GM23338 (cell line): ENCODE measurements at regions not wholly inside any gene's neighbourhood (a gene's known extent, or its start where the extent isn't known, plus 50 kb on each side); places are given as distances from the start of the nearest gene placed in this dataset.

Experiments used
- ATAC-seq: fragments of 200-7000 bp; cut with Tn5 transposase; 3 replicates; pipeline ENCODE4 v1.9.1; 2020
- DNase-seq: peaks from one replicate; pipeline ENCODE4 v3.0.0-alpha.2; 2015; ENCODE audit warnings: low spot score
- H2AFZ ChIP-seq: fragments of 200-600 bp; sonication (generic); 2 replicates; pipeline ENCODE4 v1.8.0; 2016; ENCODE audit warnings: antibody characterized with exemption, mild to moderate bottlenecking, moderate library complexity
- H3F3A ChIP-seq: fragments of 200-600 bp; sonication (generic); replicated peaks from 2 replicates; pipeline ENCODE4 v1.8.0; 2017; ENCODE audit warnings: antibody characterized with exemption, mixed run types, low read depth
- H3K27ac ChIP-seq: fragments of 200-600 bp; sonication (generic); 2 replicates; pipeline ENCODE4 v1.6.1; 2016; ENCODE audit warnings: low read depth
- H3K27me3 ChIP-seq: fragments of 200-600 bp; sonication (generic); 2 replicates; pipeline ENCODE4 v1.8.0; 2016; ENCODE audit warnings: mild to moderate bottlenecking, mixed run types, moderate library complexity; ENCODE audit not compliant: insufficient read depth
- H3K36me3 ChIP-seq: fragments of 200-600 bp; sonication (generic); 2 replicates; pipeline ENCODE4 v1.8.0; 2016; ENCODE audit warnings: mild to moderate bottlenecking; ENCODE audit not compliant: insufficient read depth
- H3K4me1 ChIP-seq: fragments of 200-600 bp; sonication (generic); 2 replicates; pipeline ENCODE4 v1.8.0; 2016; ENCODE audit warnings: mild to moderate bottlenecking, moderate library complexity; ENCODE audit not compliant: insufficient read depth
- H3K4me2 ChIP-seq: fragments of 200-600 bp; sonication (generic); 2 replicates; pipeline ENCODE4 v1.7.1; 2017; ENCODE audit warnings: mixed run types
- H3K4me3 ChIP-seq: fragments of 200-600 bp; sonication (generic); 2 replicates; pipeline ENCODE4 v1.6.1; 2016; ENCODE audit warnings: mixed run types
- H3K79me2 ChIP-seq: fragments of 200-600 bp; sonication (generic); replicated peaks from 2 replicates; pipeline ENCODE4 v1.8.0; 2017; ENCODE audit warnings: mild to moderate bottlenecking; ENCODE audit not compliant: insufficient read depth
- H3K9me2 ChIP-seq: fragments of 200-600 bp; sonication (generic); 2 replicates; pipeline ENCODE4 v1.8.0; 2017; ENCODE audit not compliant: insufficient read depth
- H4K20me1 ChIP-seq: fragments of 200-600 bp; sonication (generic); replicated peaks from 2 replicates; pipeline ENCODE4 v1.8.0; 2017; ENCODE audit warnings: mild to moderate bottlenecking; ENCODE audit not compliant: insufficient read depth
- H3K27ac Mint-ChIP-seq: 2 replicates; pipeline ENCODE4 v1.8.0; 2020; ENCODE audit warnings: inconsistent platforms, mild to moderate bottlenecking, moderate library complexity, mixed read lengths
- H3K27me3 Mint-ChIP-seq: 3 replicates; pipeline ENCODE4 v1.8.0; 2022; ENCODE audit warnings: low read depth, mild to moderate bottlenecking, moderate library complexity, mixed read lengths, inconsistent platforms; ENCODE audit not compliant: insufficient read depth, poor library complexity
- H3K36me3 Mint-ChIP-seq: 3 replicates; pipeline ENCODE4 v1.8.0; 2021; ENCODE audit warnings: low read depth, mild to moderate bottlenecking, inconsistent platforms, moderate library complexity, mixed read lengths
- H3K4me1 Mint-ChIP-seq: 3 replicates; pipeline ENCODE4 v1.8.0; 2020; ENCODE audit warnings: mild to moderate bottlenecking, inconsistent platforms, mixed read lengths
- H3K4me3 Mint-ChIP-seq: 3 replicates; pipeline ENCODE4 v1.8.0; 2021; ENCODE audit warnings: moderate library complexity, mild to moderate bottlenecking, inconsistent platforms, mixed read lengths
- H3K9me3 Mint-ChIP-seq: 3 replicates; pipeline ENCODE4 v1.8.0; 2020; ENCODE audit warnings: moderate library complexity, mild to moderate bottlenecking, inconsistent platforms, mixed read lengths
- CREB1 ChIP-seq: fragments of 250-450 bp; sonication (Bioruptor Pico); IDR thresholded peaks from 2 replicates; pipeline ENCODE4 v1.5.0; 2020; ENCODE audit warnings: low read depth, mild to moderate bottlenecking, moderate library complexity
- CTCF ChIP-seq, 2 experiments: fragments of 200-600 bp in 1 of 2; sonication (generic) in 1 of 2; conservative IDR thresholded peaks; 2 replicates each; pipeline versions ENCODE4 v1.5.1 to v1.6.1; 2016 to 2017; ENCODE audit warnings: antibody characterized with exemption in 2 of 2, low read depth in 2 of 2, mild to moderate bottlenecking in 2 of 2, moderate library complexity in 1 of 2
- ETS1 ChIP-seq: IDR thresholded peaks from 2 replicates; pipeline ENCODE4 v1.6.1; 2016; ENCODE audit warnings: antibody characterized with exemption
- EZH2 ChIP-seq: fragments of 200-600 bp; sonication (generic); IDR thresholded peaks from one replicate; pipeline ENCODE4 v1.8.0; 2017; ENCODE audit warnings: antibody characterized with exemption, mild to moderate bottlenecking, low read depth; ENCODE audit not compliant: unreplicated experiment
- EZH2phosphoT487 ChIP-seq: fragments of 200-600 bp; sonication (generic); IDR thresholded peaks from one replicate; pipeline ENCODE4 v1.8.1; 2018; ENCODE audit warnings: antibody characterized with exemption; ENCODE audit not compliant: unreplicated experiment
- JUNB ChIP-seq: IDR thresholded peaks from one replicate; pipeline ENCODE4 v1.6.1; 2016; ENCODE audit warnings: antibody characterized with exemption; ENCODE audit not compliant: unreplicated experiment
- NANOG ChIP-seq: IDR thresholded peaks from 2 replicates; pipeline ENCODE4 v1.6.1; 2016; ENCODE audit warnings: antibody characterized with exemption, borderline replicate concordance
- POLR2AphosphoS5 ChIP-seq: IDR thresholded peaks from 2 replicates; pipeline ENCODE4 v1.6.1; 2016; ENCODE audit warnings: antibody characterized with exemption, low read depth
- REST ChIP-seq: IDR thresholded peaks from one replicate; pipeline ENCODE4 v1.6.1; 2018; ENCODE audit warnings: antibody characterized with exemption; ENCODE audit not compliant: unreplicated experiment
- STAT1 ChIP-seq: IDR thresholded peaks from one replicate; pipeline ENCODE4 v1.6.1; 2016; ENCODE audit warnings: antibody characterized with exemption; ENCODE audit not compliant: unreplicated experiment
- ZNF114 ChIP-seq: fragments of 250-450 bp; sonication (Bioruptor Pico); IDR thresholded peaks from 2 replicates; pipeline ENCODE4 v1.5.0; 2020; ENCODE audit warnings: mild to moderate bottlenecking, moderate library complexity
- ZNF331 ChIP-seq: fragments of 250-450 bp; sonication (Bioruptor Pico); IDR thresholded peaks from 2 replicates; pipeline ENCODE4 v1.5.0; 2020; ENCODE audit warnings: low read depth, mild to moderate bottlenecking, moderate library complexity
- ZNF462 ChIP-seq: fragments of 250-450 bp; sonication (Bioruptor Pico); IDR thresholded peaks from 2 replicates; pipeline ENCODE4 v1.5.0; 2020; ENCODE audit warnings: mild to moderate bottlenecking, moderate library complexity

GRCh38 chr1:94667818-94668217, 126.3 kb upstream of the F3 start:
- peaks cover 2% of the 10 kb centered on the region for H3K27me3 Mint-ChIP-seq
- no peak for TF ChIP-seq POLR2AphosphoS5
- no peak for TF ChIP-seq ETS1
- TF ChIP-seq JUNB, result no peak
- TF ChIP-seq EZH2phosphoT487, result no peak
- no peak for TF ChIP-seq ZNF331 (CRISPR knock-in tag)
- no peak for TF ChIP-seq EZH2
- TF ChIP-seq REST, result no peak
- no peak for TF ChIP-seq STAT1
- TF ChIP-seq CREB1 (CRISPR knock-in tag), result no peak
- no peak for TF ChIP-seq ZNF462 (CRISPR knock-in tag)
- TF ChIP-seq NANOG, result no peak
- TF ChIP-seq ZNF114 (CRISPR knock-in tag), result no peak
- TF ChIP-seq CTCF (conservative IDR thresholded peaks at IDR 0.05; ENCODE audit: low read depth in 2 of 2), result no peak
- H3K27ac Mint-ChIP-seq, result no peak overlapping the region

More at GRCh38 chr1:94667818-94668217, 126.3 kb upstream of the F3 start:
- Histone ChIP-seq H3K27me3 (no peaks in the 10 kb centered on the region), H3K4me2 (peak overlapping the region; percentile 40), H3K4me3 (no peak overlapping the region), H2AFZ (no peak overlapping the region), H3K27ac (peak overlapping the region; percentile 1; the same call in 1 of the 2 replicates), H3K4me1 (peaks cover 40% of the 10 kb centered on the region), H3K9me2 (peaks cover 4% of the 10 kb centered on the region), H3K36me3 (no peaks in the 10 kb centered on the region), H4K20me1 (no peaks in the 10 kb centered on the region), H3K79me2 (no peaks in the 10 kb centered on the region), H3F3A (no peaks in the 10 kb centered on the region)
- Mint-ChIP-seq H3K9me3 (peaks cover 11% of the 10 kb centered on the region; the same call in 2 of the 3 replicates), H3K4me3 (no peak overlapping the region), H3K36me3 (peaks cover 14% of the 10 kb centered on the region), H3K4me1 (peaks cover 45% of the 10 kb centered on the region)
- no peak for DNase-seq
- no peak for ATAC-seq
